SK-MEL-5 (cell line): ENCODE measurements at regions not wholly inside any gene's neighbourhood (a gene's known extent, or its start where the extent isn't known, plus 50 kb on each side); places are given as distances from the start of the nearest gene placed in this dataset.

Source experiments
- DNase-seq: peaks from one replicate; pipeline ENCODE4 v3.0.0-alpha.2; 2016; ENCODE audit warnings: low read depth, low spot score
- in situ Hi-C: cut with HindIII; loops from 2 replicates; pipeline ENCODE4 v1.10.0; 2016; ENCODE audit warnings: low sequenced_read_pairs, high pct_unique_total_duplicates, low pct_unique_long_range_greater_than_20kb

- no peak for DNase-seq
- in situ Hi-C loops: no loop called here
Measured at GRCh38 chr3:127486321-127486944, 104.1 kb downstream of the TPRA1 start.

- in situ Hi-C loops: no loop called here
- no peak for DNase-seq
Measured at GRCh38 chr3:127485396-127486170, 105.0 kb downstream of the TPRA1 start.

- DNase-seq: peak; percentile 32
- in situ Hi-C loops: no loop called here
Measured at GRCh38 chr3:127484601-127485388, 105.7 kb downstream of the TPRA1 start.

GRCh38 chr3:127483902-127484591 is 106.5 kb downstream of the TPRA1 start:
- in situ Hi-C loops: no loop called here
- DNase-seq: no peak

GRCh38 chr3:127483005-127483641 is 107.4 kb downstream of the TPRA1 start:
- in situ Hi-C loops: no loop called here
- DNase-seq: no peak

GRCh38 chr3:127482216-127483004 is 108.1 kb downstream of the TPRA1 start:
- in situ Hi-C loops: no loop called here
- no peak for DNase-seq

- in situ Hi-C loops: no loop called here
- no peak for DNase-seq
Measured at GRCh38 chr3:127480196-127480954, 110.2 kb downstream of the TPRA1 start.

GRCh38 chr3:127479449-127479848 is 111.1 kb downstream of the TPRA1 start:
- DNase-seq: no peak
- in situ Hi-C loops: no loop called here

GRCh38 chr3:127478922-127479321 is 111.6 kb downstream of the TPRA1 start:
- in situ Hi-C loops: no loop called here
- DNase-seq: no peak

GRCh38 chr3:127477396-127477795 is 113.1 kb downstream of the TPRA1 start:
- DNase-seq: no peak
- in situ Hi-C loops: no loop called here

GRCh38 chr3:127476936-127477335 is 113.6 kb downstream of the TPRA1 start:
- DNase-seq: no peak
- in situ Hi-C loops: no loop called here

GRCh38 chr3:127475975-127476705 is 114.4 kb downstream of the TPRA1 start:
- in situ Hi-C loops: no loop called here
- no peak for DNase-seq

- DNase-seq: no peak
- in situ Hi-C loops: no loop called here
Measured at GRCh38 chr3:127475391-127475790, 115.1 kb downstream of the TPRA1 start.

GRCh38 chr3:127473244-127474024 is 117.1 kb downstream of the TPRA1 start:
- no peak for DNase-seq
- in situ Hi-C loops: no loop called here

GRCh38 chr3:127472506-127472905 is 118.0 kb downstream of the TPRA1 start:
- in situ Hi-C loops: no loop called here

More at GRCh38 chr3:127472506-127472905, 118.0 kb downstream of the TPRA1 start:
- no peak for DNase-seq
